NB4 (cell line): ENCODE measurements at regions not wholly inside any gene's neighbourhood (a gene's known extent, or its start where the extent isn't known, plus 50 kb on each side); places are given as distances from the start of the nearest gene placed in this dataset.

Experiments
- CTCF ChIP-seq: IDR thresholded peaks from one replicate; pipeline ENCODE4 v1.5.1; 2012; ENCODE audit warnings: low read depth, low read length
- MAX ChIP-seq: IDR thresholded peaks from 2 replicates; pipeline ENCODE4 v1.6.1; 2011; ENCODE audit warnings: low read depth, low read length
- POLR2A ChIP-seq: IDR thresholded peaks from 2 replicates; pipeline ENCODE4 v1.6.1; 2011; ENCODE audit warnings: mild to moderate bottlenecking; ENCODE audit not compliant: insufficient read length; ENCODE audit errors: extremely low read depth

- no peak for TF ChIP-seq CTCF
- no peak for TF ChIP-seq POLR2A
- no peak for TF ChIP-seq MAX
Observed at GRCh38 chr20:7712661-7713060, 227.6 kb downstream of the HAO1 start.
